ENCODE measurements at regions not wholly inside any gene's neighbourhood (a gene's known extent, or its start where the extent isn't known, plus 50 kb on each side); places are given as distances from the start of the nearest gene placed in this dataset.
A peak's percentile ranks its signal among the peaks of the same experiment; 100 is the strongest.
"Not testable (repeated sequence)": the region's sequence is repeated elsewhere in the genome, so short reads cannot be mapped to it uniquely, and the experiment has no call there.

DNA sequence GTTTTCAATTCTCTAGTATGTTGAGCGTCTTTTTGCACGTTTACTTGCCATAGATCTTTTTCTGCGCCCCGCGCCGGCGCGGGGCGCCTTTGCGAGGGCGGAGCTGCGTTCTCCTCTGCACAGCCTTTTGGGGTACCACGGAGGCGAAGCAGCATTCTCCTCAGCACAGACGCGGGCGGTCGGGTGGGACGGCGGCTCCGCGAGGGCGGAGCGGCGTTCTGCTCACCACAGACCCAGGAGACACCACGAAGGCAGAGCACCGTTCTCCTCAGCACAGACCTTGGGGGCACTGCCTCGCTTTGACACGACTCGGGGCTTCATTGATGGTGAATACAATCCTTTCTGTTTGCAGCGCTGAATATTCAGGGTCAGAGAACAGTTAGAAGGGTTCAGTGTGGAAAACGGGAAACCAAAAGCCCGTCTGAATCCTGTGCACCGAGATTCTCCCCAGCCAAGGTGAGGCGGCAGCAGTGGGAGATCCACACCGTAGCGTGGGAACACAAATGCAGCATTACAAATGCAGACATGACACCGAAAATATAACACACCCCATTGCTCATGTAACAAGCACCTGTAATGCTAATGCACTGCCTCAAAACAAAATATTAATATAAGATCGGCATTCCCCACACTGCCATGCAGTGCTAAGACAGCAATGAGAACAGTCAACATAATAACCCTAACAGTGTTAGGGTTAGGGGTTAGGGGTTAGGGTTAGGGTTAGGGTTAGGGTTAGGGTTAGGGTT lies 190.7 kb upstream of the VIPR2 start:
- DNase-seq: peak; percentile 53

DNA sequence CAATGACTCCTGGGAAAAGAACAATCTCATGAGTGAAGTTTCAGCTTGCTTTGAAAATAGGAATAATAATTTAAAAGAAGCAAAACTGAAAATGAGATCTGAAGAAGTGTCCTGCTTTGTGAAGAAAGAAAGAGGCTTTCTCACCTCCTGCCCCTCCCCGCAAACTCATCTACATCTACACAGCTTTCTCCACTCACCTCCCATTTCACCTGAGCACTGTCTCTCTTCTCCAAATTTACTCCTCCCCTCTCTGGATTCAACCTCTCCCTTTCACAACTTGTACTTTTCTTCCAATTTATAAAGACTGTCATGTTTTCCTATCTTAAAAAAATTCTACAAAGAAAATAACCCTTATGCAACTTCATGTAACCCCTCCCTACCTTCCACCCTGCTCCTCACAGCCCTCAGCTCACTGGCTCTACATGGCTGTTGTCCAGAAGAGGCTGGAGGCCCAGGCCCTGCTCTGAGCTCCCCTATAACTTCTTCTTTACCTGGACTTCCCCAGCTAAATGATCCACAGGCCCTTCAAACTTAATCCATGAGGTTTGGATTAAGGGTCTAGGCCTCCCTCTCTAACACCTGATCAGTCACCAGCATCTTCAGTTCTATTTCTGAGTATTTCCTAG lies 188.3 kb upstream of the VIPR2 start:
- DNase-seq: not testable (repeated sequence)

DNA sequence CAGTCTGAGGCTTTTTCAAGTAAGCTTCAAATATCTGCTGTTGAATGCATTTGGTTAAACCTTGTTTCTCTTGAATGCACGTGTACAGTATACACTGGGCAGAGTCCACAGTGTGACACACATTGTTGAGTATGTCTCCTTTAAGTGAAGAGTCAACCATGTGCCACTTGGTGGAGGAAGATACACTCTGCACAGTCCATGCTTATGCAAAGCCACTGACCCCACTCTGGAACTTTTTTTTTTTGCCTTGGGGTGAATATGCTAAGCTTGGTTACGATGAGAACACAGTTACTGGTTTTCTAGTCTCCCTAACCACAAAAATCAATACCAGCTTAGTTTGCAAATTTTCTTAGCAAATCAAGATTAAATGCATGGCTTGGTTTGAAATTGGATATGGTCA lies 186.8 kb upstream of the VIPR2 start:
- DNase-seq: no peak

DNA sequence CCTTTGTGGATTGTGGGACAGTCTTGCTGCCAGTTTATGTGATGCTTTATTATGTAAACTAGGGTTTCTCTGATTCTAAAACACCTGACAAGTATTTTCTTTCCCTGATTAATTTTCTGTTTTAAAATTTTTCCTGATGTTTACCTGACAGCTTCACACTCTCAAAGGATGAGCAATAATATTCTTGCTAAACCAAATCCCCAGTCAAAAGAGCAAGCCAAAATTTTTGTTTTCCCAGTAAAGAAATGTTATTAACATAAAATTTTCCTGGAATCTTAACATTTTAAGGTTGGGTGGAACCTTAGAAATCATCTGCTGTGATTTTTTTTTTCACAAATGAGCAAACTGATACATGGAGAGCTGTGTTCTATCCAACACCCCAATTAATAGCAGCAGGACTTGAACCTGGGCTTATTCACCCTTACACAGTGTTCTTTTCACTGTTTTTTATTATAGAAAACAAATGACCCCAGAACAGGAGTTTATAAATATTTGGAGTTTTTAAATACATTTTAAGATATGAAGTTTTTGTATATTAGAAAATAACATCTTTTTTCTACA lies 185.2 kb upstream of the VIPR2 start:
- DNase-seq: no peak

DNA sequence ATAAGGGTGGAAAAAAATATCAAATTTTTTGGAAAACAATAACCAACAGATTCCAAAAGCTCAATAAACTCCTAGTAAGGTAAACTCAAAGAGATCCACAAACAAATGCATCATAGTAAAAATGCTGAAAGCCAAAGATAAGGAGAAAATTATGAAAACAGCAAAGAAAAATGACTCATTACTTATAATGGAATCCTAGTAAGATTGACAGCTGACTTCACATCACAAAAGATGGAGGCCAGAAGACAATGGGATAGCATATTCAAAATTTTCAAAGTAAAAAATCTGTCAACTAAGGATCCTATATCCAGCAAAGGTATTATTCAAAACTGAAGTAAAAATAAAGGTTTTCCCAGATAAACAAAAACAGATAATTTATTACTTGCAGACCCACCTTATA lies 183.4 kb upstream of the VIPR2 start:
- no peak for DNase-seq

DNA sequence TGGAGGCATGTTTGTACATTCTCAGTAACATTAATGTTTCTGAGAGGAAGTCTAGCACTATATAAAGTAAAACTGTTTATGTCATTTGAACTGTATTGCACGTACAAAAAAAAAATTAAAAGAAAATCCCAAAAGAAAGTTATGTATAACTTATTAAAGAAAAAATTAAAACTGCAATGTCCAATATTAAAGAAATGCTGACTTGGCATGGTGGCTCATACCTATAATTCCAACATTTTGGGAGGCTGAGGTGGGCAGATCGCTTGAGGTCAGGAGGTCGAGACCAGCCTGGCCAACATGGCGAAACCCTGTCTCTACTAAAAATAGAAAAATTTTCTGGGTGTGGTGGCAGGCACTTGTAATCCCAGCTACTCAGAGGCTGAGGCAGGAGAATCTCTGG lies 178.7 kb upstream of the VIPR2 start:
- DNase-seq: no peak

DNA sequence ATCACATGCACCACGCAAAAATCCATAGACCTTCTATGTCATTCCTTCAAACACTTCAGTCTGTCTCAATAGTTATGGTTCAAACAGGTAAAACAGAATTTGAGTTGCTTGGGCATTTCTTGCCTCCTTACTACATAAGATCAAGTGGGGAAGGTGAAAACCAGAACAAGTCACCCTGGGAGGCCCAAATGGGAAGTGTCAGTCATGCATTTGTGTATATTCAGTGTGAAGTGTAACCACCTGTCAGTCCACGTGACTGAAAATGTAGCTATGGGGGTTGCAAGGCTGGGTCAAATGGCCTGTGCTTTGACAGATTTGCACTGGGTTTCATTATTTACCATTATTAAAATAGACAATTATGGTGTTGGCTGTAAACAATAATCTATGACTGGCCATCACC lies 176.6 kb upstream of the VIPR2 start:
- no peak for DNase-seq

DNA sequence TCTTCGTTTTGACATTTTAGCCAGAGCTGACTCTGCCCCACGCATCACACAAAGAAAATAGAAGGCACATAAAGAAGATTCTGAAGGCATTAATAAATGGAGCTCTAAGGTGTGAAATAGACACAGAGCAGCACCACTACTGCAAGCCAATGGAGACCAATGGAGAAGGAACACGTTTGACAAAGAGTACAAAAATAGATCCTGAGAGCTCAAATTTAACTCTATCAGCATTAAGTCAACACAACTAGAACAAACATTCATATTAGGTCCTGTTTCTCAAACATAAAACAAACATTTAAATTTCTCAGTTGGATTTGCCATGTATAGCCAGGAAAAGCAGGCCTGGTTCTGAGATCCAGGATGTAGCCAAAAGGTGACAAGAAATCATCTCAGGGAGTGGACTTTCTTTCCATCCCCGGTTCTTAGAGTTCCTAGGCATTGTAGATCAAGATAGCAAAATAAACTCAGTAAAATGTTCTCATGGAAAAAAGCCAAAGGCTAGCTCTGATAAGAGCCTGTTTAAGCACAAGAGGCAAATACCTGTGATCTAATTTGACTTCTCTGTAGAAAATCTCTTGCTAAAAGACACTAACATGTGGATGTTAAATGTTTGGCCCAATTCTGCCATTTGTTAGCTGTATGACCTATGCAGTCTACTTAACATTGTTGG lies 174.2 kb upstream of the VIPR2 start:
- DNase-seq: no peak

DNA sequence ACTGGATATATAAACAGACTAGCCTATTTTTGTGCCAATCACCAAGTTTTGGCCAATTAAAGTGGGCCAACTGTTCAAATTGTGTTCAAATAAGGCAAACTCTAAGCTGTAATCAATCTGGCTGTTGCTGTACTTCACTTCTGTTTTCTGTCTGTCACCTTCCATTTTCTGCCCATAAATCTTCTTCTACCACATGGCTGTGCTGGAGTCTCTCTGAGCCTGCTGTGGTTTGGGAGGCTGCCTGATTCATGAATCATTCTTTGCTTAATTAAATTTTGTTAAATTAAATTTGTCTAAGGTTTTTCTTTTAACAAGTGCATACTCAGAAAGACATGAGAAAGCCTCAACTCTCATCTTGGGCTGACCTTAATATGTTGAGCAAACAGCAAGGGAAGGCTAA lies 172.6 kb upstream of the VIPR2 start:
- DNase-seq: no peak

DNA sequence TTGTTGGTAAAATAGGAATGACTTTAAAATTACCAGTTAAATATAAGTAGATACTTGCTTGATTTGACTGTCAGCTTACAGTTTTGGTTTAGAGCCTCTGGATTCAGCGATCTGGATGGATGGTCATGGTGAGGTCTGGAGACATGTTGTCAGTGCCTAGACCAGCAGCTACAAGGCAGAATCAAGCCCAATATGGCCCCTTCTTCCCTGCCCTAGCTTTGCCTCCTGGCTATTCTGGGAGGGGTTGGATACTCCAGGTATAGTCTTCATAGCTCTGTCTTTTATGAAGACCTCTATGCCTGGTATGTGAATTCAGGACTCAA lies 166.5 kb upstream of the VIPR2 start:
- no peak for DNase-seq

DNA sequence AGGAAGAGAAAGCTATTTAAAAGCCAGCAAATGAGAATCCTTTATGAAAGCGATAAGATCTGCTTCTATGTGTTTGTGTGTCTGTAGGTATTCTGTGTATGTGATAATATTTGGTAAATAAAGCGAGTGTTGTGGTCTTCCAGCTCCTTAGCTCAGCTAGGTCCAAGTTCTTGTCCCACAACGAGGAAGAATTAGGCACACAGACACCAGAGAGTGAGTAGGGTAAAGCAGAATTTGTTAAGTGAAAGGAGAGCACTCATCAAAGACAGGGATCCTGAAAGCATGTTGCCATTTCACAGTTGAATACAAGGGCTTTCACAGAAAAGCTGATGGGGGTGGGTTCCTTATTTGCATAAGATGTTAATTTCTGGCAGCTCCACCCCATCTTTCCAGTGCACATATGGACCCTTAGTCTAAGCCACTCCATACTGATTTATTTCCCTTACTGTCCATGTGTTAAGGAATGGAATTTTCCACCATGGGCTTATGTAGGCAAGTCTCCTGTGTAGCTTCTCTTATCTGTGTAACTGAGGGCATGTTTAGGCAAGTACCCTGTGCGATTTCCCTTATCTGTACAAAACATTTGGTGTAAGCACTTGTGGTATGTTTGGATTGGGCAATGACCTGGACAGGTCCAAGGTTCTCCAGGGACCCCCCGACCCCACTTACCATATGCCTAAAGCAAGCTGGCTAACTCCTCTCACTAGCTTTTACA lies 165.9 kb upstream of the VIPR2 start:
- no peak for DNase-seq

DNA sequence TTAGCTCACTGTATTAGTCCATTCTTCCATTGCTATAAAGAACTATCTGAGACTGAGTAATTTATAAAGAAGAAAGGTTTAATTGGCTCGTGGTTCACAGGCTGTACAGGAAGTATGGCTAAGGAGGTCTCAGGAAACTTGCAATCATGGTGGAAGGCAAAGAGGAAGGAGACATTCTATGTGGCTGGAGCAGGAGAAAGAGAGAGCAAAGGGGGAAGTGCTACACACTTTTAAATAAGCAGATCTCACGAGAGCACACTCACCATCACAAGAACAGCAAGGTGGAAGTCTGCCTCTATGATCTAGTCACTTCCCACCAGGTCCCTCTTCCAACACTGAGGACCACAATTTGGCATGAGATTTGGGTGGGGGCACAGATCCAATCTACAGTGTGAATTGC lies 164.5 kb upstream of the VIPR2 start:
- DNase-seq: not testable (repeated sequence)

DNA sequence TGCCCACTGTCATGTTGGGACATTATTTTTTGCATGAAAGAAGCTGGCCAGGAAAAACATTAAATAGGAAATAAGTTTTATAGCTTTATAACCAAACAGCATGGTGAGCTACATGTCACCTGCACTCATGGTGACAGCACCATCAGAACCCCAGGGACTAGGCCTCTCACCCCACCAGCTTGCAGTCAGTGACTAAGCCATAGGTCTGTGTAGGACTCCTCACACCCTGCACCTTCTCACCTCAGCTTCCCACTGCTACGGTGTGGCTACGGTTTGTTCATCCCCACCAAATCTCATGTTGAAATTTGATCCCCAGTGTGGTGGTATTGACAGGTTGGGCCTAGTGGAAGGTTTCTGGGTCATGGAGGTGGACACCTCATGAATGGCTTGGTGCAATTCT lies 161.3 kb upstream of the VIPR2 start:
- no peak for DNase-seq

DNA sequence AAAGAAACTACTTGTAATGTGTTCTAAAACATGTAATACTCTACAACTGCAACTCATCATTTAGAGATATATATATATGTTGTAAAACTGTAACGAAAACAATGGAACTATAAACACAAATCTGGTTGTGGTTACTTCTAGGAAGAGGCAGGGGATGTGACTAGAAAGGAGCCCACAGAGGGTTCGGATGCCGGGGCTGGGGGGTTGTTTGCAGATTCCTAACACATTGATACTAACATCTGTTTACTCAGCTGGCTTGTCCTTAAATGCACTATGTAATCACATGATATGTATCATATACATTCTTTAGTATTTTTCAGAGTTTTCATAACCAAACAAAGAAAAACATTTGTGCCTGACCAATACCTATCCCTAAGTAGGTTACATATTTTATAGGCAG lies 160.5 kb upstream of the VIPR2 start:
- not testable (repeated sequence) for DNase-seq

DNA sequence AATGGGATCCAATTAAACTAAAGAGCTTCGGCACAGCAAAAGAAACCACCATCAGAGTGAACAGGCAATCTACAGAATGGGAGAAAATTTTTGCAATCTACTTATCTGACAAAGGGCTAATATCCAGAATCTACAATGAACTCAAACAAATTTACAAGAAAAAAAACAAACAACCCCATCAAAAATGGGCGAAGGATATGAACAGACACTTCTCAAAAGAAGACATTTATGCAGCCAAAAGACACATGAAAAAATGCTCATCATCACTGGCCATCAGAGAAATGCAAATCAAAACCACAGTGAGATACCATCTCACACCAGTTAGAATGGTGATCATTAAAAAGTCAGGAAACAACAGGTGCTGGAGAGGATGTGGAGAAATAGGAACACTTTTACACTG lies 158.8 kb upstream of the VIPR2 start:
- DNase-seq: not testable (repeated sequence)

DNA sequence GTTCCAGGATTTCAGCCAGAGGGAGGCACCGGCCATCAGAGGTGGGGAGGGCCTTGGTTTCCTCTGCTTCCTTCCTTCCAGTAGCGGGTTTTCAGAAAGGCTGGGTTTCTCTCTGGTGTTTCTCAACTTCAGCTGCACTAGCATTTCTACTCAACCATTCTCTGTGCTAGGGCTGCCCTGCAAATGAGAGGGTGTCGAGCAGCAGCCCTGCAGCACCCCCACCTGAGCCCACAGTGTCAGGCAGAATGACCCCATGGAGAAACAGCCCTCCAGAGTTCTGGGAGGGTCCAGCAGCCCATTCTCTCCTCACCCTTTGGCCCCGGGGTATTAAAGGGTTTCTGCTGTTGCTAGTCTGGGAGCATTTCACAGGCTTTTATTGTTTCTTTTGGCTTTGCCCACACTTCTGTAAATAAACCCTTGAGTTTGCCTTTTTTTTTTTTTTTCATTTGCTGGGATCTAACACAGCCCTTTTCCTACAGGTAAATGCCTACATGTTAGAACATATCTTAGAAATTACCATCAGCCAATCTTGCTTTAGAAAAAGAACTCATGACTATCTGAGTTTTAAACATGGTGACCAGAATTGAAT lies 151.5 kb upstream of the VIPR2 start:
- DNase-seq: no peak

DNA sequence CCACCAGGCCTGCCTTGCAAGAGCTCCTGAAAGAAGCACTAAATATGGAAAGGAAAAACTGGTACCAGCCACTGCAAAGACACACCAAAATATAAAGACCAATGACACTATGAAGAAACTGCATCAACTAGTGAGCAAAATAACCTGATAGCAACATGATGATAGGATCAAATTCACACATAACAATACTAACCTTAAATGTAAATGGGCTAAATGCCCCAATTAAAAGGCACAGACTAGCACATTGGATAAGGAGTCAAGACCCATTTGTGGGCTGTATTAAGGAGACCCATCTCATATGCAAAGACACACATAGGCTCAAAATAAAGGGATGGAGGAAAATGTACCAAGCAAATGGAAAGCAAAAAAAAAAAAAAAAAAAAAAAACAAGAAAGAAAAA lies 141.8 kb upstream of the VIPR2 start:
- DNase-seq: not testable (repeated sequence)

DNA sequence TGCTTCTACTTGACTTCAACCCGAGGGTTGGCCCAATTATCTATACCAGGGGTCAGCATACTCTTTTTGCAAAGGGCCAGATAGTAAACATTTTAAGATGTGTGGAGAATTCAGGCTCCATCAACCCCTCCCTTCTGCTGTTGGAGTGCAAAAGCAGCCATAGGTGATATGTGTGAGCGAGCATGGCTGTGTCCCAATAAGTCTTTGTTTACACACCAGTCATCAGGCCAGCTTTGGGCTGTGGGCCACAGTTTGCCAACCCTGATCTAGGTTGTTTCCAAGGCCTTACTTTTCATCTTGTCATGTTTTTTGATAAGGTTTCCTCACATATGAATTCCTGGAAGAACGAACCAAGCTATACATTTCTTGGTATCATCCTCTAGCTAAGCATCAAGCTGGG lies 136.9 kb upstream of the VIPR2 start:
- no peak for DNase-seq

DNA sequence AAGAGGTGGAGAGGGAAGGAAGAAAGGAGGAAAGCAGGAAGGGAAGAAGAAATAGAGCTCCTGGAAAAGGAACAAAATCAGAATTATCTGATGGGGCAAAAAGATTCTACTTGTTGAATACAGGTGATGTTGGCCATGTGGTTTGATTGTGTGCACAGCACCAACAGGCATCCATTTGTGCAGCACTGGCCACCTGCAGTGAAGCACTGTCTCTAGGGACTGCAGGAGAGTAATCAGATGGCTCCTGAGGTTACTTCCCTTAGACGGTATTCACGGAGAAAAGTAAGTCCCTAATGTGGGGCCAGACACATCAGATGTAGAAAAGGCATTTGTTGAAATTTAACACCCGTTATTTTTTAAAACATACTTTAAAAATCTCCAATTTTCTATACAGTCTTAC lies 135.3 kb upstream of the VIPR2 start:
- DNase-seq: no peak

DNA sequence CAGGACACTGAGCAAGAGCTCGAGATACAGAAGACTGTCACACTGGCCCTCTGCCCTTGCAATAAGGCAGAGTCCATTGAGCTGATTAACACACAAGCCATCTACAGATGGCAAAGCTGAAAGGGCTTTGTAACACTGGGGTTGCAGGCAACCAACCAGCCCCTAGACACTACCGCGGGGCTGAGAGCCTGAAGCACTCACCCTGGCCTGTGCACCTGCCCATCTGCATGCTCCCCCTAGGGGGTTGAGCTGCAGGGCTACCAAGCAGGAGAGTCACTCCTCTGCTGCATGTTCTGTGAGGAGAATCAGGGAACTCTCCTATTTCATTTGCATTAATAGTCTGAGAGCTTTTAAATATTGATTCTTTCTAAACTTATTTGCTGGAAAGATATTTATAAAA lies 128.1 kb upstream of the VIPR2 start:
- DNase-seq: no peak

DNA sequence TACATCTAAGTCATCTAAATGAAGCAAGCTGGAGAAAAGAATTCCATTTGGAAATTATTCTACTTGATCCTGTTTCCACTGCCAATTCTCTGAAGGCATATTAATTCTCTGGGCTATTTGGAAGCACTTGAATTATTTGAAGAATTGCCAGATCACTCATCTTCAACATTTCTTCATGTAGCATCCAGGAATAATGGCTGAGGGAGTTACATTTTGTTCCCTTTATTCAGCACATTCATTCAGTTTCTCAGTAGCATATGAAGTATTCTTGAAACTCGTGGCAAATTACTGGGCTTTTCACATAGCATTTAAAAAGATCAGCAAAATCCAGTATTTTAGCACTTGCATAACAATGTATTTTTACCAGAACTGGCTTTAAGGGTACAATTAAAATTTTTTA lies 127.1 kb upstream of the VIPR2 start:
- DNase-seq: no peak

DNA sequence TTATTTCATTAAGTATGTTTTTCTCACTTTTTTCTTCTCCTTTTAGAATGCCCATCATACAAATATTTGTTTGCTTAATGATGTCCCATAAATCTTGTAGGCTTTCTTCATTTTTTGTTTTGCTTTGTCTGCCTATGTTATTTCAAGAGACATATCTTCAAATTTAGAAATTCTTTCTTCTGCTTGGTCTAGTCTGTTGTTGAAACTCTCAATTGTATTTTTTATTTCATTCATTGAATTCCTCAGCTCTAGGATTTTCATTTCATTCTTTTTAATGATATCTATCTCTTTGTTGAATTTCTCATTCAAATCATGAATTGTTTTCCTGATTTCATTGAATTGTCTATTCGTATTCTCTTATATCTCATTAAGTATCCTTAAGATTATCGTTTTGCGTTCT lies 125.1 kb upstream of the VIPR2 start:
- DNase-seq: no peak

DNA sequence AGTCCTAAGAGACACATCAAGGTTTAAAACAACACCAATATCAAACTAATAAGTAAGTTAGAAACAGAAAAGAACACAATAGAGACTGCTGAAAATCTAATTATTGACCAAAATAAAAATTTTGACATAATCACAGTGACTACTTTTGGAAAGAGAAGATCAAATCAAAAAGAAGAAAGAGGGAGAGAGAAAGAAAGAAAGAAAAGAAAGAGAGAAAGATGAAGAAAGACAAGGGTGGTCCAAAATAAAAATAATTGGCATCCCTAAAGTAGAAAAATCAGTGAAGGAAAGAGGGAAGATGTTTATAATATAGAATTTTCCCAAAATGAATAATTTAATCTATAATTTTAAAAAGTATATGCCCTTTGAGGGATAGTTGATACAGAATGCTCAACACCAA lies 118.8 kb upstream of the VIPR2 start:
- DNase-seq: no peak
